ENCODE measurements at regions not wholly inside any gene's neighbourhood (a gene's known extent, or its start where the extent isn't known, plus 50 kb on each side); places are given as distances from the start of the nearest gene placed in this dataset.

DNA sequence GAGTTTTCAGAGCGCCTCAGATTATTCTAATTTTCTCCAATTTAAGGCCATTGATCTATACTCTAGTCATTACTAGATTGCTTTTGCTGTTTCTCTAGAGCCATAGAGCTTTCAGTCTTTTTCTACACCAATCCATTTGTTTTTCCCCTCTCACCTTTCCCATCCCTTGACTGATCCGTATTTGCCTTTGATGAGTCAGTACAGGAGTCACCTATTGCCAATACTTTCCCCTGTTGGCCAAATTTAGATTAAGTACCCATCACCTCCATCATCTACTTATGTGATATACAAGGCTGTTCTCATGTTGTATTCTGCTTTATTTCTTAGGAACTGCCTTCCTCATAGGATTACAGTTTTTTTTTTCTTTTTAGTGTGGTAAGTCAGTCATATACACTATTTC is 463.2 kb downstream of the KLF12 start:
- no peaks in the 10 kb centered on the region for H3K9me3 ChIP-seq (ENCODE audit: low read length)
- no peak overlapping the region for H3K4me2 ChIP-seq (ENCODE audit: low read length)
- no peak overlapping the region for H2AFZ ChIP-seq (ENCODE audit: low read depth, low read length)
- H3K9me2 ChIP-seq (ENCODE audit: insufficient read depth, low read length), result no peaks in the 10 kb centered on the region
- H3F3A ChIP-seq (ENCODE audit: insufficient read depth, low read length, poor library complexity, severe bottlenecking), result no peaks in the 10 kb centered on the region
- H3K4me3 ChIP-seq (ENCODE audit: low read length), result no peak overlapping the region
- H3K36me3 ChIP-seq (ENCODE audit: insufficient read depth, low read length), result no peaks in the 10 kb centered on the region
- no peak for TF ChIP-seq POLR2AphosphoS5 (IDR thresholded peaks at IDR 0.05)
- TF ChIP-seq, protein P1, sequence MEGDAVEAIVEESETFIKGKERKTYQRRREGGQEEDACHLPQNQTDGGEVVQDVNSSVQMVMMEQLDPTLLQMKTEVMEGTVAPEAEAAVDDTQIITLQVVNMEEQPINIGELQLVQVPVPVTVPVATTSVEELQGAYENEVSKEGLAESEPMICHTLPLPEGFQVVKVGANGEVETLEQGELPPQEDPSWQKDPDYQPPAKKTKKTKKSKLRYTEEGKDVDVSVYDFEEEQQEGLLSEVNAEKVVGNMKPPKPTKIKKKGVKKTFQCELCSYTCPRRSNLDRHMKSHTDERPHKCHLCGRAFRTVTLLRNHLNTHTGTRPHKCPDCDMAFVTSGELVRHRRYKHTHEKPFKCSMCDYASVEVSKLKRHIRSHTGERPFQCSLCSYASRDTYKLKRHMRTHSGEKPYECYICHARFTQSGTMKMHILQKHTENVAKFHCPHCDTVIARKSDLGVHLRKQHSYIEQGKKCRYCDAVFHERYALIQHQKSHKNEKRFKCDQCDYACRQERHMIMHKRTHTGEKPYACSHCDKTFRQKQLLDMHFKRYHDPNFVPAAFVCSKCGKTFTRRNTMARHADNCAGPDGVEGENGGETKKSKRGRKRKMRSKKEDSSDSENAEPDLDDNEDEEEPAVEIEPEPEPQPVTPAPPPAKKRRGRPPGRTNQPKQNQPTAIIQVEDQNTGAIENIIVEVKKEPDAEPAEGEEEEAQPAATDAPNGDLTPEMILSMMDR (IDR thresholded peaks at IDR 0.05; ENCODE audit: poor library complexity, severe bottlenecking), result no peak
- TF ChIP-seq, protein P2, sequence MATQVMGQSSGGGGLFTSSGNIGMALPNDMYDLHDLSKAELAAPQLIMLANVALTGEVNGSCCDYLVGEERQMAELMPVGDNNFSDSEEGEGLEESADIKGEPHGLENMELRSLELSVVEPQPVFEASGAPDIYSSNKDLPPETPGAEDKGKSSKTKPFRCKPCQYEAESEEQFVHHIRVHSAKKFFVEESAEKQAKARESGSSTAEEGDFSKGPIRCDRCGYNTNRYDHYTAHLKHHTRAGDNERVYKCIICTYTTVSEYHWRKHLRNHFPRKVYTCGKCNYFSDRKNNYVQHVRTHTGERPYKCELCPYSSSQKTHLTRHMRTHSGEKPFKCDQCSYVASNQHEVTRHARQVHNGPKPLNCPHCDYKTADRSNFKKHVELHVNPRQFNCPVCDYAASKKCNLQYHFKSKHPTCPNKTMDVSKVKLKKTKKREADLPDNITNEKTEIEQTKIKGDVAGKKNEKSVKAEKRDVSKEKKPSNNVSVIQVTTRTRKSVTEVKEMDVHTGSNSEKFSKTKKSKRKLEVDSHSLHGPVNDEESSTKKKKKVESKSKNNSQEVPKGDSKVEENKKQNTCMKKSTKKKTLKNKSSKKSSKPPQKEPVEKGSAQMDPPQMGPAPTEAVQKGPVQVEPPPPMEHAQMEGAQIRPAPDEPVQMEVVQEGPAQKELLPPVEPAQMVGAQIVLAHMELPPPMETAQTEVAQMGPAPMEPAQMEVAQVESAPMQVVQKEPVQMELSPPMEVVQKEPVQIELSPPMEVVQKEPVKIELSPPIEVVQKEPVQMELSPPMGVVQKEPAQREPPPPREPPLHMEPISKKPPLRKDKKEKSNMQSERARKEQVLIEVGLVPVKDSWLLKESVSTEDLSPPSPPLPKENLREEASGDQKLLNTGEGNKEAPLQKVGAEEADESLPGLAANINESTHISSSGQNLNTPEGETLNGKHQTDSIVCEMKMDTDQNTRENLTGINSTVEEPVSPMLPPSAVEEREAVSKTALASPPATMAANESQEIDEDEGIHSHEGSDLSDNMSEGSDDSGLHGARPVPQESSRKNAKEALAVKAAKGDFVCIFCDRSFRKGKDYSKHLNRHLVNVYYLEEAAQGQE (IDR thresholded peaks at IDR 0.05; ENCODE audit: borderline replicate concordance), result no peak
- no peak for TF ChIP-seq EP300 (conservative IDR thresholded peaks at IDR 0.05; ENCODE audit: poor library complexity, severe bottlenecking)
- TF ChIP-seq SMC3 (conservative IDR thresholded peaks at IDR 0.05; ENCODE audit: poor library complexity), result no peak
- TF ChIP-seq TAF1 (IDR thresholded peaks at IDR 0.05; ENCODE audit: low read depth), result no peak
- TF ChIP-seq MXI1 (conservative IDR thresholded peaks at IDR 0.05; ENCODE audit: poor library complexity, severe bottlenecking), result no peak
- no peak for TF ChIP-seq RAD21 (conservative IDR thresholded peaks at IDR 0.05)
- no peak for TF ChIP-seq EZH2 (IDR thresholded peaks at IDR 0.05; ENCODE audit: borderline replicate concordance, insufficient read depth, low read length, poor library complexity, severe bottlenecking)
- H3K27me3 ChIP-seq (ENCODE audit: insufficient read depth, low read depth, low read length), result no peaks in the 10 kb centered on the region
- no peaks in the 10 kb centered on the region for H4K20me1 ChIP-seq (ENCODE audit: insufficient read depth)
- H3K27ac ChIP-seq (ENCODE audit: low read length), result no peak overlapping the region
- H3K79me2 ChIP-seq (replicated peaks; ENCODE audit: insufficient read depth, low read length), result no peaks in the 10 kb centered on the region
- H3K9ac ChIP-seq (ENCODE audit: low read length), result no peak overlapping the region

DNA sequence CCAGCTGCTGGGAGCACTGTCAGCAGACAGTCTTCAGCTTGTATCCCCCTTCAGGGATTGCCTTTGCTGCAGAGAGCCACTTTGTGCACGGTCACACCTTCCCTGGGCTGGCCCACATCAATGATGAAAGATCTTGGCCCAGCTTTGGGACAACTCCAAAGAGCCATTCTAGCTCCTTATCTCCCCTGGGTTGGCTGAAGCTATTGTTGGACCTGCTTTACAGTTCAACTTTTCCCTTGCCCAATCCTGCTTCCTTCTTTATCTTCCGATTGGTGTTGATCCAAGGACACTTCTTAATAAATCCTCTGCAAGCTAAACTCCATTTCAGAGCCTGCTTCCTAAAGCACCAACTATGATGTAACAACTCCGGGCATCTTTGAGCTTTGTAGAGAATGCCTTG is 466.4 kb downstream of the KLF12 start:
- Histone ChIP-seq H3K4me3 (ENCODE audit: low read length) (no peak overlapping the region), H3K9me3 (ENCODE audit: low read length) (no peaks in the 10 kb centered on the region), H3K27ac (ENCODE audit: low read length) (no peak overlapping the region), H3K79me2 (replicated peaks; ENCODE audit: insufficient read depth, low read length) (no peaks in the 10 kb centered on the region), H3K36me3 (ENCODE audit: insufficient read depth, low read length) (no peaks in the 10 kb centered on the region), H3K9me2 (ENCODE audit: insufficient read depth, low read length) (no peaks in the 10 kb centered on the region), H3K27me3 (ENCODE audit: insufficient read depth, low read depth, low read length) (no peaks in the 10 kb centered on the region), H3K9ac (ENCODE audit: low read length) (no peak overlapping the region), H3F3A (ENCODE audit: insufficient read depth, low read length, poor library complexity, severe bottlenecking) (no peaks in the 10 kb centered on the region), H3K4me2 (ENCODE audit: low read length) (no peak overlapping the region), H4K20me1 (ENCODE audit: insufficient read depth) (no peaks in the 10 kb centered on the region), H2AFZ (ENCODE audit: low read depth, low read length) (no peak overlapping the region)
- TF ChIP-seq, protein P1 (IDR thresholded peaks at IDR 0.05; ENCODE audit: poor library complexity, severe bottlenecking), result no peak
- TF ChIP-seq RAD21 (conservative IDR thresholded peaks at IDR 0.05) (no peak), POLR2AphosphoS5 (IDR thresholded peaks at IDR 0.05) (no peak), EP300 (conservative IDR thresholded peaks at IDR 0.05; ENCODE audit: poor library complexity, severe bottlenecking) (no peak), TAF1 (IDR thresholded peaks at IDR 0.05; ENCODE audit: low read depth) (no peak), SMC3 (conservative IDR thresholded peaks at IDR 0.05; ENCODE audit: poor library complexity) (no peak), MXI1 (conservative IDR thresholded peaks at IDR 0.05; ENCODE audit: poor library complexity, severe bottlenecking) (no peak)
- TF ChIP-seq, protein P2 (IDR thresholded peaks at IDR 0.05; ENCODE audit: borderline replicate concordance), result no peak

All from neural cell (in vitro differentiated cells).